ENCODE measurements at regions not wholly inside any gene's neighbourhood (a gene's known extent, or its start where the extent isn't known, plus 50 kb on each side); places are given as distances from the start of the nearest gene placed in this dataset.
A peak's percentile ranks its signal among the peaks of the same experiment; 100 is the strongest.

- no peak overlapping the region for H3K4me3 ChIP-seq
- H3K36me3 ChIP-seq, result no peaks in the 10 kb centered on the region
- no peaks in the 10 kb centered on the region for H3K4me1 ChIP-seq
- no peaks in the 10 kb centered on the region for H3K9me3 ChIP-seq
- H3K27ac ChIP-seq, result peak overlapping the region in 1 of 2 donors; percentile 75
- no peak for DNase-seq (ENCODE audit: low spot score in 2 of 2)
- H3K27me3 ChIP-seq, result peaks cover 0 to 2% of the 10 kb centered on the region in 2 donors
- TF ChIP-seq CTCF (IDR thresholded peaks at IDR 0.05) (no peak), POLR2A (IDR thresholded peaks at IDR 0.05) (no peak), POLR2AphosphoS5 (IDR thresholded peaks at IDR 0.05) (no peak)
- intact Hi-C loops (cut with DNase I; ENCODE audit: low total_unique reads), result no loop called here
Measured at GRCh38 chr20:57947421-57948179, 237.8 kb upstream of the PMEPA1 start.

- no peak for DNase-seq (ENCODE audit: low spot score in 2 of 2)
- intact Hi-C loops (cut with DNase I; ENCODE audit: low total_unique reads), result no loop called here
- no peak overlapping the region for H3K27ac ChIP-seq
Measured at GRCh38 chr20:57946559-57947315, 236.9 kb upstream of the PMEPA1 start.

GRCh38 chr20:57944988-57945387 lies 235.2 kb upstream of the PMEPA1 start:
- no peak for DNase-seq (ENCODE audit: low spot score in 2 of 2)
- H3K9me3 ChIP-seq, result no peaks in the 10 kb centered on the region
- peaks cover 0 to 2% of the 10 kb centered on the region in 2 donors for H3K27me3 ChIP-seq
- intact Hi-C loops (cut with DNase I; ENCODE audit: low total_unique reads), result no loop called here
- TF ChIP-seq POLR2AphosphoS5 (IDR thresholded peaks at IDR 0.05) (no peak), POLR2A (IDR thresholded peaks at IDR 0.05) (no peak), CTCF (IDR thresholded peaks at IDR 0.05) (no peak)
- H3K4me3 ChIP-seq, result no peak overlapping the region
- H3K36me3 ChIP-seq, result no peaks in the 10 kb centered on the region
- H3K27ac ChIP-seq, result no peak overlapping the region
- no peaks in the 10 kb centered on the region for H3K4me1 ChIP-seq

More at GRCh38 chr20:57946559-57947315, 236.9 kb upstream of the PMEPA1 start:
- H3K36me3 ChIP-seq, result no peaks in the 10 kb centered on the region
- H3K4me3 ChIP-seq, result no peak overlapping the region
- TF ChIP-seq POLR2AphosphoS5 (IDR thresholded peaks at IDR 0.05) (no peak), CTCF (IDR thresholded peaks at IDR 0.05) (no peak), POLR2A (IDR thresholded peaks at IDR 0.05) (no peak)
- no peaks in the 10 kb centered on the region for H3K9me3 ChIP-seq
- peaks cover 0 to 2% of the 10 kb centered on the region in 2 donors for H3K27me3 ChIP-seq
- no peaks in the 10 kb centered on the region for H3K4me1 ChIP-seq

GRCh38 chr20:57943950-57944349 lies 234.1 kb upstream of the PMEPA1 start:
- TF ChIP-seq CTCF (IDR thresholded peaks at IDR 0.05) (no peak), POLR2AphosphoS5 (IDR thresholded peaks at IDR 0.05) (no peak), POLR2A (IDR thresholded peaks at IDR 0.05) (no peak)
- peaks cover 0 to 2% of the 10 kb centered on the region in 2 donors for H3K27me3 ChIP-seq
- DNase-seq (ENCODE audit: low spot score in 2 of 2), result no peak
- no peaks in the 10 kb centered on the region for H3K36me3 ChIP-seq
- H3K4me1 ChIP-seq, result no peaks in the 10 kb centered on the region
- H3K9me3 ChIP-seq, result no peaks in the 10 kb centered on the region
- no peak overlapping the region for H3K27ac ChIP-seq
- intact Hi-C loops (cut with DNase I; ENCODE audit: low total_unique reads), result no loop called here
- no peak overlapping the region for H3K4me3 ChIP-seq

GRCh38 chr20:57943291-57943690 lies 233.5 kb upstream of the PMEPA1 start:
- intact Hi-C loops (cut with DNase I; ENCODE audit: low total_unique reads), result no loop called here
- H3K27me3 ChIP-seq, result peaks cover 0 to 2% of the 10 kb centered on the region in 2 donors
- no peaks in the 10 kb centered on the region for H3K4me1 ChIP-seq
- H3K9me3 ChIP-seq, result no peaks in the 10 kb centered on the region
- no peaks in the 10 kb centered on the region for H3K36me3 ChIP-seq
- no peak for DNase-seq (ENCODE audit: low spot score in 2 of 2)
- TF ChIP-seq POLR2AphosphoS5 (IDR thresholded peaks at IDR 0.05), result no peak
- no peak for TF ChIP-seq POLR2A (IDR thresholded peaks at IDR 0.05)
- TF ChIP-seq CTCF (IDR thresholded peaks at IDR 0.05), result no peak
- no peak overlapping the region for H3K4me3 ChIP-seq
- H3K27ac ChIP-seq, result no peak overlapping the region

All from breast epithelium (tissue), 4 donors.